CD1c-positive myeloid dendritic cell (primary cell): ENCODE measurements at regions not wholly inside any gene's neighbourhood (a gene's known extent, or its start where the extent isn't known, plus 50 kb on each side); places are given as distances from the start of the nearest gene placed in this dataset.
A peak's percentile ranks its signal among the peaks of the same experiment; 100 is the strongest.

Experiments used
- DNase-seq: peaks from one replicate; pipeline ENCODE4 v3.0.0-alpha.2; 2016; ENCODE audit errors: extremely low spot score

- DNase-seq: no peak
Observed at GRCh38 chr19:28509079-28509895, 703.7 kb downstream of the UQCRFS1 start.

- DNase-seq: no peak
Observed at GRCh38 chr19:28508666-28509065, 704.3 kb downstream of the UQCRFS1 start.

GRCh38 chr19:28505933-28506332, 707.0 kb downstream of the UQCRFS1 start:
- no peak for DNase-seq

- DNase-seq: no peak
Observed at GRCh38 chr19:28505134-28505533, 707.8 kb downstream of the UQCRFS1 start.

- no peak for DNase-seq
Observed at GRCh38 chr19:28504727-28505126, 708.2 kb downstream of the UQCRFS1 start.

GRCh38 chr19:28504139-28504538, 708.8 kb downstream of the UQCRFS1 start:
- peak; percentile 70 for DNase-seq

GRCh38 chr19:28502879-28503734, 709.8 kb downstream of the UQCRFS1 start:
- DNase-seq: no peak

GRCh38 chr19:28501976-28502375, 711.0 kb downstream of the UQCRFS1 start:
- DNase-seq: no peak

- DNase-seq: peak; percentile 47
Observed at GRCh38 chr19:28500982-28501630, 711.8 kb downstream of the UQCRFS1 start.

GRCh38 chr19:28500296-28500695, 712.7 kb downstream of the UQCRFS1 start:
- DNase-seq: no peak

- no peak for DNase-seq
Observed at GRCh38 chr19:28498404-28498976, 714.5 kb downstream of the UQCRFS1 start.

GRCh38 chr19:28497887-28498286, 715.1 kb downstream of the UQCRFS1 start:
- no peak for DNase-seq

- no peak for DNase-seq
Observed at GRCh38 chr19:28497137-28497536, 715.8 kb downstream of the UQCRFS1 start.

GRCh38 chr19:28495046-28495445, 717.9 kb downstream of the UQCRFS1 start:
- no peak for DNase-seq

GRCh38 chr19:28494461-28494860, 718.5 kb downstream of the UQCRFS1 start:
- no peak for DNase-seq

GRCh38 chr19:28493884-28494283, 719.1 kb downstream of the UQCRFS1 start:
- DNase-seq: no peak

GRCh38 chr19:28492621-28493020, 720.3 kb downstream of the UQCRFS1 start:
- DNase-seq: no peak

- no peak for DNase-seq
Observed at GRCh38 chr19:28492201-28492600, 720.8 kb downstream of the UQCRFS1 start.

- DNase-seq: no peak
Observed at GRCh38 chr19:28489776-28490175, 723.2 kb downstream of the UQCRFS1 start.

GRCh38 chr19:28489126-28489660, 723.8 kb downstream of the UQCRFS1 start:
- DNase-seq: no peak

- DNase-seq: no peak
Observed at GRCh38 chr19:28487999-28488398, 725.0 kb downstream of the UQCRFS1 start.

- no peak for DNase-seq
Observed at GRCh38 chr19:28486926-28487325, 726.0 kb downstream of the UQCRFS1 start.
